ENCODE measurements at regions not wholly inside any gene's neighbourhood (a gene's known extent, or its start where the extent isn't known, plus 50 kb on each side); places are given as distances from the start of the nearest gene placed in this dataset.

DNA sequence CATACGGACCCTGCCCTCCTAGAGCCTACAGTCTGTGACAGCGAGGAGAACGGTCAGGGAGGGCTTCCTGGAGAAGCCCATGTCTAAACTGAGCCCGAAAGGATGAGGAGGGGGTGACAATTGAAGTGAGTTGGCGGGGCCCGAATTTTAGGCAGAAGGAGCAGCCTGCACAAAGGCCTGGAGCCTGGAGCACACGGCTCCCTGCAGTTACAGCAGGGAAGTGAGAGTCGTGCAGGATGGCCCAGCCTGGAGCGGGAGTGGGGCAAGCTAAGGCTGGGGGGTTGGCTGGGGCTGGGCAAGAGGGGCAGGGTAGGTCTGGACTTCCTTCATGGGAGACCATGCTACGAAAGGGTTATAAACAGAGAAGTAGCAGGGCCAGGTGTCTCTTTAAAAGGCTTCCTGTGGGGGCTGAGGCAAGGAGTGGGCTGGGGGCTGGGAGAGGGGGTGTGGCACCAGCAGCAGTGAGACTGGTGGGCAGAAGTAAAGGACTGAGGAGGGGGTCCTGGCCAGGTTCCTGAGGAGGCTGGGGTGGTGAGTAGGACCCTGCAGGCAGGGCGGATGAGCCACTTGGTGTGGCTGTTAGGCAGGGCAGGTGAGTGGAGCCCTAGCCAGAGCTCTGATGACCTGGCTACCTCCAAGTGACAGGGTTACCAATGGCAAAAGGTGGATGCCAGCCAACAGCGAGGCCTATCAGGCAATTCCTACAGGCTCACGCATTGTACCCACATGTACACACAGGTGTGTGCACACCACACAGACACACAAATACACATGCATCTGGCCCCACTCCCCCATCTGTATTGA is 119.2 kb downstream of the MRPL14 start:
- intact Hi-C loops (cut with micrococcal nuclease): no loop called here
- ChIA-PET POLR2A (ENCODE audit: unreplicated experiment) (no interaction called here), CTCF (no interaction called here)

DNA sequence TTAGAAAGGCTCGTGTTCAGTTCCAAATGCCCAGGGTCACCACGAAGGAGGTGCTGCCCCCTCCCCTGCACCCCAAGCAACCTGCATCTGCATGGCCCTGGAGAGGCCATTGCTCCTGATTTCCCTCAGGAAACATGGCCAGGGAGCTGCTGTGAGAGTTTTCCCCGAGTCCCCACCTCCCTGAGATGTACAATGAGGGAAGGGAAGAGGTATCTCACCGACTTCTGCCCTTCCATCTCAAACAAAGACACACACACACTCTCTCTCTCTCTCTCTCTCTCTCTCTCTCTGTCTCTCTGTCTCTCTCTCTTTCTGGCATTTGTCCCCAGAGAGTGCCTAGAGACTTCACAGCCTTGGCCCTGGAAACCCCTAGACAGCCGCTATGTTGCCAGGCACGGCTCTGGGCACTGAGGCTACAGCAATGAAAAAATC is 120.4 kb downstream of the MRPL14 start:
- ATAC-seq (no peak), DNase-seq (no peak)
- Histone ChIP-seq H3K4me2 (ENCODE audit: low read length) (no peak overlapping the region), H3K27ac (ENCODE audit: low read length) (no peak overlapping the region), H3K4me1 (ENCODE audit: insufficient read depth, low read length) (peaks cover 27% of the 10 kb centered on the region), H3K79me2 (ENCODE audit: low read length) (no peaks in the 10 kb centered on the region), H2AFZ (ENCODE audit: low read length) (no peak overlapping the region), H3F3A (ENCODE audit: low read length, unreplicated experiment) (peaks cover 5% of the 10 kb centered on the region), H3K9me2 (replicated peaks; ENCODE audit: low read length) (no peaks in the 10 kb centered on the region), H3K9ac (ENCODE audit: low read length) (no peak overlapping the region), H3K27me3 (ENCODE audit: low read length) (no peaks in the 10 kb centered on the region), H3K9me3 (ENCODE audit: low read length) (no peaks in the 10 kb centered on the region), H3K4me3 (ENCODE audit: low read length) (no peak overlapping the region), H4K20me1 (ENCODE audit: low read length) (no peaks in the 10 kb centered on the region), H3K36me3 (ENCODE audit: low read depth, low read length) (no peaks in the 10 kb centered on the region)
- ChIA-PET POLR2A (ENCODE audit: unreplicated experiment) (no interaction called here), CTCF (no interaction called here)
- intact Hi-C loops (cut with micrococcal nuclease): no loop called here
- TF ChIP-seq EZH2phosphoT487 (IDR thresholded peaks at IDR 0.05; ENCODE audit: borderline replicate concordance, low read length) (no peak), EZH2 (IDR thresholded peaks at IDR 0.05; ENCODE audit: low read length, unreplicated experiment) (no peak)
- TF ChIP-seq, protein P1, sequence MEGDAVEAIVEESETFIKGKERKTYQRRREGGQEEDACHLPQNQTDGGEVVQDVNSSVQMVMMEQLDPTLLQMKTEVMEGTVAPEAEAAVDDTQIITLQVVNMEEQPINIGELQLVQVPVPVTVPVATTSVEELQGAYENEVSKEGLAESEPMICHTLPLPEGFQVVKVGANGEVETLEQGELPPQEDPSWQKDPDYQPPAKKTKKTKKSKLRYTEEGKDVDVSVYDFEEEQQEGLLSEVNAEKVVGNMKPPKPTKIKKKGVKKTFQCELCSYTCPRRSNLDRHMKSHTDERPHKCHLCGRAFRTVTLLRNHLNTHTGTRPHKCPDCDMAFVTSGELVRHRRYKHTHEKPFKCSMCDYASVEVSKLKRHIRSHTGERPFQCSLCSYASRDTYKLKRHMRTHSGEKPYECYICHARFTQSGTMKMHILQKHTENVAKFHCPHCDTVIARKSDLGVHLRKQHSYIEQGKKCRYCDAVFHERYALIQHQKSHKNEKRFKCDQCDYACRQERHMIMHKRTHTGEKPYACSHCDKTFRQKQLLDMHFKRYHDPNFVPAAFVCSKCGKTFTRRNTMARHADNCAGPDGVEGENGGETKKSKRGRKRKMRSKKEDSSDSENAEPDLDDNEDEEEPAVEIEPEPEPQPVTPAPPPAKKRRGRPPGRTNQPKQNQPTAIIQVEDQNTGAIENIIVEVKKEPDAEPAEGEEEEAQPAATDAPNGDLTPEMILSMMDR (conservative IDR thresholded peaks at IDR 0.05; ENCODE audit: low read depth, low read length): no peak
- BruUV-seq (replicated peaks): no TSS peak

More for the DNA sequence above, 119.2 kb downstream of the MRPL14 start:
- Histone ChIP-seq H4K20me1 (ENCODE audit: low read length) (no peaks in the 10 kb centered on the region), H3K4me3 (ENCODE audit: low read length) (no peak overlapping the region), H3K36me3 (ENCODE audit: low read depth, low read length) (peaks cover under 1% of the 10 kb centered on the region; the same call in 1 of the 2 replicates), H3K9me2 (replicated peaks; ENCODE audit: low read length) (no peaks in the 10 kb centered on the region), H3K9me3 (ENCODE audit: low read length) (no peaks in the 10 kb centered on the region), H3K9ac (ENCODE audit: low read length) (no peak overlapping the region), H2AFZ (ENCODE audit: low read length) (no peak overlapping the region), H3K4me1 (ENCODE audit: insufficient read depth, low read length) (peaks cover 26% of the 10 kb centered on the region), H3K27me3 (ENCODE audit: low read length) (no peaks in the 10 kb centered on the region), H3F3A (ENCODE audit: low read length, unreplicated experiment) (peaks cover 5% of the 10 kb centered on the region), H3K4me2 (ENCODE audit: low read length) (no peak overlapping the region), H3K27ac (ENCODE audit: low read length) (no peak overlapping the region), H3K79me2 (ENCODE audit: low read length) (no peaks in the 10 kb centered on the region)
- no peak for TF ChIP-seq EZH2 (IDR thresholded peaks at IDR 0.05; ENCODE audit: low read length, unreplicated experiment)
- TF ChIP-seq, protein P1 (conservative IDR thresholded peaks at IDR 0.05; ENCODE audit: low read depth, low read length): no peak
- no peak for TF ChIP-seq EZH2phosphoT487 (IDR thresholded peaks at IDR 0.05; ENCODE audit: borderline replicate concordance, low read length)
- no TSS peak for BruUV-seq (replicated peaks)
- no peak for ATAC-seq
- DNase-seq: no peak

DNA sequence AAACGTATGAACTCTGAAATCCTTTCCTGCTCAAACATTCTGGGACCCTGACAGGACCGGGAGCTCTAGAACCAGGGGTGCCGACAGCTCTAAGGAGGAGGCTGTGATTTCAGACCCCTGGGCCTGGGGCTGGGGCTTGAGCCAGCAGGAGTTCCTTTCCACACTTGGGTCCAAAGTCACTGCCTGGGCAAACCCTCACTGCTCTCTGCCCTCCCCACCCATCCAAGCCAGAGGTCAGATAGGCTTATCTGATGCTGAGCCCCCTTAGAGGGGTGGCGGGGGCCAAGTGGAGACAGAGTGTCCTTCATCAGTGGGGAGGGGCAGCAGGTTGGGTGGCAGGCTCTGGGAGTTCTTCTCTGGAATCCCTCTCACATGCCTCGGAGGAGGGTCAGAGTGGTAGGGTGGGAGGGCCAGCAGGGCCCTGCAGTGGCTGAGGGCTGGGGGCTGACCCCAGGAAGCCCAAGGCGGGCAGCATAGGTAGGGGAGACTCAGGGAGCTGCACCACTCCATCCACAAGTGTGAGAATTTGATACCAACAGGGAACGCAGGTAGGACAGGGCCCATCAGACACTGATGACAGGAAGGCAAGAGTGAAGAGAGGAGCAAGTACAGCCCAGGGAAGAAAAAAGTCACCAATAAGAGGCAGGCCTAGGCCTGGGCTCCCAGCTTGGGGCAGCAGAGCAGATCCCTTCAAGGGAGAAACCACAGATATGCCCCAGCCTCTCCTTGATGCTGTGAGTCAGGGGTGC is 121.0 kb downstream of the MRPL14 start:
- TF ChIP-seq EZH2 (IDR thresholded peaks at IDR 0.05; ENCODE audit: low read length, unreplicated experiment) (no peak), EZH2phosphoT487 (IDR thresholded peaks at IDR 0.05; ENCODE audit: borderline replicate concordance, low read length) (no peak)
- TF ChIP-seq, protein P1 (conservative IDR thresholded peaks at IDR 0.05; ENCODE audit: low read depth, low read length): no peak
- POLR2A ChIA-PET (ENCODE audit: unreplicated experiment): no interaction called here
- H3K4me1 ChIP-seq (ENCODE audit: insufficient read depth, low read length): peaks cover 25% of the 10 kb centered on the region
- no peak overlapping the region for H3K4me3 ChIP-seq (ENCODE audit: low read length)
- DNase-seq (no peak), ATAC-seq (no peak)
- H3K9ac ChIP-seq (ENCODE audit: low read length): no peak overlapping the region
- no peaks in the 10 kb centered on the region for H3K79me2 ChIP-seq (ENCODE audit: low read length)
- H2AFZ ChIP-seq (ENCODE audit: low read length): no peak overlapping the region
- no TSS peak for BruUV-seq (replicated peaks)
- H3K36me3 ChIP-seq (ENCODE audit: low read depth, low read length): no peaks in the 10 kb centered on the region
- H3K9me2 ChIP-seq (replicated peaks; ENCODE audit: low read length): no peaks in the 10 kb centered on the region
- CTCF ChIA-PET: no interaction called here
- H3K9me3 ChIP-seq (ENCODE audit: low read length): no peaks in the 10 kb centered on the region
- no peaks in the 10 kb centered on the region for H3F3A ChIP-seq (ENCODE audit: low read length, unreplicated experiment)
- H3K27me3 ChIP-seq (ENCODE audit: low read length): no peaks in the 10 kb centered on the region
- intact Hi-C loops (cut with micrococcal nuclease): no loop called here
- no peak overlapping the region for H3K4me2 ChIP-seq (ENCODE audit: low read length)
- no peak overlapping the region for H3K27ac ChIP-seq (ENCODE audit: low read length)
- H4K20me1 ChIP-seq (ENCODE audit: low read length): no peaks in the 10 kb centered on the region
